Endometrial microvascular endothelial cells (primary cell): ENCODE measurements at regions not wholly inside any gene's neighbourhood (a gene's known extent, or its start where the extent isn't known, plus 50 kb on each side); places are given as distances from the start of the nearest gene placed in this dataset.
"Not testable (repeated sequence)": the region's sequence is repeated elsewhere in the genome, so short reads cannot be mapped to it uniquely, and the experiment has no call there.

Source experiments
- in situ Hi-C: cut with HindIII; loops from 2 replicates; pipeline ENCODE4 v1.10.0; 2017; ENCODE audit warnings: low sequenced_read_pairs, low pct_unique_long_range_greater_than_20kb; ENCODE audit errors: inconsistent ontology term

GRCh38 chr11:43168241-43168640 lies 143.6 kb upstream of the API5 start:
- in situ Hi-C loops, result not testable (repeated sequence)

DNA sequence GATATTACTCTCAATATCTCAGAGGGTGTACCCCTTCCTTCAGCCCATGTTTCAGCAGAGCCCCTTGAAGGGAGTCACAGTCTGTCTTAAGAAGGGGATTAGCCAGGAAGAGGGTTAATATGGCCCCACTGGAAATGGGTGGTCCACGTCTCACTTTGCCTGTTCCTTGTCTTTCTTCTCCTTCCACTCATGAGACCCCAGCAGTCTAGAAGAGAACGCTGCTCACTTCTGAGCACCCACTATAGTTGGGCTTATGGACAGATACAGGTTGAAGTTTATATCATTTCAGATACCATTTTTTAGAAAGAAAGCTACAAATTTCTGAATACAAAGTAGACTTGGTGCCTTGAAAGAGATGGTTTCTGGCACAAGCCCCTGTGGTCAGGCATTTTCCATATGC lies 139.3 kb upstream of the API5 start:
- in situ Hi-C loops, result no loop called here

GRCh38 chr11:43177975-43178374 lies 133.8 kb upstream of the API5 start:
- in situ Hi-C loops, result no loop called here

GRCh38 chr11:43194459-43194858 lies 117.3 kb upstream of the API5 start:
- in situ Hi-C loops, result not testable (repeated sequence)

DNA sequence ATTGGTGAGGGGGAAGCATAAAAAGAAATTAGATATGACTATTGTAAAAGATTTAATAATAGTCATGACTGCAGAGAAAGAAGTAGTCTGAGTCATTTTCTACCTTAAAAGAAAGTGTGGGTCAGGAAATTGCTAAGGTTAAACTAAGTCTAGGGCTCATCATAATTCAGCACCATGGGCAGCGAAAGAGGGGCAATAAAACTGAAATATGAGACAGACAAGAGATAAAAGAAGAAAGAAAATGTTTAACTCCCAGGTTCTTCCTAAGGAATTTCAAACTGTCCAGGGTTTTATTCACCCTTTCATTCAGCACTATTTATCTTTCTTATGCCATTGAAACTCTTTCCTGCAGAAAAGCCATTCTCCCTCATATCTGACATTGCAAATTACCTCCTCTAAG lies 114.4 kb upstream of the API5 start:
- in situ Hi-C loops, result no loop called here

DNA sequence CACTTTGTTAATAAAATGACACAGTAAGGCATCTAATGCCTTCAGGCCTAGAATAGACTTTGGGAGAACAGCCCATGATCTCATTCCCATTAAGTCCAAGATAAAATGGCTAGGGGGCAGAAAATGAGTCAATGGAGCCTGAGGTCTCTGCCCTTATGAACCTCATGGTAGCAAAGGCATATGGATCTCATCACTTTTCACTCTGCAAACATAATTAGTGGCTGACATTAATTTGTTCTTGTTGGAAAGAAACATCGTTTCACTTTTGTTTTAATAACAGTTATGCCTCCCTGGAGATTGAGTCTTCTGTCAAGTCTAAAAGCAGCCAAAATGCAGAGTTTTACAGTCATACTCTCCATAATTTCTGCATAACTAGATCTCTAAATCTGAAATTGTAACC lies 111.8 kb upstream of the API5 start:
- in situ Hi-C loops, result no loop called here

GRCh38 chr11:43212279-43212678 lies 99.5 kb upstream of the API5 start:
- in situ Hi-C loops, result no loop called here

DNA sequence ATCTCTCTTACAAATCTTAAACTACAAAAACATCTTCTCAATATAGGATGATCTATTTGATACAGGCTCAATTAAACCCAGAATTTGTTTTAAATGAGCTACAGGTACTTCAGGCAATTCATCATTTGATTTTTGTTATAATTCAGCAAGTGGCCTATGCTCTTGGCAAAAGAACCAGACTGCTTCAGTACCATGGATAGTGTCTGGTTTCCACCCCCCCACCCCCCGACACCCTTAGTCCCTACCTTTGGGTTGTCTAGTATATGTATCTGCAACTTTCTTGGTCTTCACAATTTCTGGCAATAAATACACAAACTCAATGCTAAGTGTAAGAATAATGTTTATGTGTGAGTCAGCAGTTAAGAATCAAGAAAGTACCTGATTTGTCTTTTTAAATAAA lies 97.3 kb upstream of the API5 start:
- in situ Hi-C loops, result no loop called here

GRCh38 chr11:43217849-43218248 lies 93.9 kb upstream of the API5 start:
- in situ Hi-C loops, result no loop called here

GRCh38 chr11:43222215-43222614 lies 89.6 kb upstream of the API5 start:
- in situ Hi-C loops, result no loop called here

DNA sequence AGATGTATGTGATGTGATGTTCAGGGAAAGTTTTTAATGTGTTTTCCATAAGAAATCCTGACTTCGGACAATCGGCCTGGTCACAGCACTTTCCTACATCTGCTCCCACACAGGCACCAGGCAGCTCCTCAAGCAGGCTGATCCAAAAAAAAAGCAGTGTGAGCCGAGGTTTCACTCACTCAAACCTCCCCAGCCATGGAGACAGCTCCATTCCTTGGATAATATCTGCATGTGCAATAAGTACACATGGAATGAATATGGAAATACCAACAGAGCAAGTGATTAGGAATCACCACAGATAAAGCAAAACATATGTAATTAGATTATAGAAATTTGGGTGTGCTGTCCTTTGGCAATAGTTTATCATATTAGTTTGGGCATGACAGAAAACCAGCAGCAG lies 88.8 kb upstream of the API5 start:
- in situ Hi-C loops, result no loop called here

GRCh38 chr11:43234881-43235280 lies 76.9 kb upstream of the API5 start:
- in situ Hi-C loops, result no loop called here

DNA sequence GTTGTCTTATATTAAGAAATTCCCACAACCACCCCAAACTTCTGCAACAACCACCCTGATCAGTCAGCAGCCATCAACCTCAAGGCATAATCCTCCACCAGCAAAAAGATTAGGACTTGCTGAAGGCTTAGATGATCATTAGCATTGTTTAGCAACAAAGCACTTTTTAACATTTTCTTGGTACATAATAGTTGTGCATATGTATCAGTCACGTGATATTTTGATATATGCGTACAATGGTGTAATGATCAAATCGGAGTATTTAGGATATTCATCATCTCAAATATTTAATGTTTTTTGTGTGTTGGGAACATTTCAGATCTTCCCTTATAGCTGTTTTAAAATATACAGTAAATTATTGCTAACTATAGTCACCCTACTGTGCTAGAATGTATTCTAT lies 73.5 kb upstream of the API5 start:
- in situ Hi-C loops, result no loop called here

DNA sequence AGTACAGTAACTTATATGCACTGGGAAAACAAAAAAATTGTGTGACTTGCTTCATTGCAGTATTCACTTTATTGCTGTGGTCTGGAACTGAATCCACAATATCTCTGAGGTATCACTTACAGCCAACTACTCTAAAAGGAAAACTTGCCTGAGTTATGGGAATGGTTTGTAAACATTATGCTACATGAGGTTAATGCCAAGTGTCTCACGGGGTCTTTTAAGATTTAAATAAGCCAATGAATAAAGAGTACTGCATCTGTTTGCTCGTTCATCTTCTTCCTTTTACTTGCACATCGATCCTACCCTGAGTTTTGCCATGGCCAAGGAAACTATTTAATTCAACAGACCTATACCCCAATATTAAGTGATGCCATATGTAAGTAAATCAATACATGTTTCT lies 72.0 kb upstream of the API5 start:
- in situ Hi-C loops, result no loop called here

DNA sequence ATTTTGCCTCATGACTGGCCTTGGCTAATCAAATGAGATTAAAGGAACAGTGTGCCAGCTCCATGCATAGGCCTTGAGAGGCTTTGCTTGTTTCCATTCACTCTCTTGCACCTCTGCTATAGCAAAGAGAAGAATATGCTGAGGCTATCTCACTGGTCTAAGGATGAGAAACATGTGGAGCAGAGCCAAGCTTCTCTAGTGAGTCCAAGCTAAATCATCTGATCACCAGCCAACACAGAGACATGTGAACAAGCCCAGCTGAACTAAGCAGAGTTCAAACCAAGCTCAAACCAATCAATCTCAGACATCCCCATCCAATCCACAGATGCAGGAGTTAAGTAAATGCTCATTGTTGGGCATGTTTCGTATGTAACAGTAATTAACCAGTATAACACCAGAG lies 69.4 kb upstream of the API5 start:
- in situ Hi-C loops, result no loop called here

DNA sequence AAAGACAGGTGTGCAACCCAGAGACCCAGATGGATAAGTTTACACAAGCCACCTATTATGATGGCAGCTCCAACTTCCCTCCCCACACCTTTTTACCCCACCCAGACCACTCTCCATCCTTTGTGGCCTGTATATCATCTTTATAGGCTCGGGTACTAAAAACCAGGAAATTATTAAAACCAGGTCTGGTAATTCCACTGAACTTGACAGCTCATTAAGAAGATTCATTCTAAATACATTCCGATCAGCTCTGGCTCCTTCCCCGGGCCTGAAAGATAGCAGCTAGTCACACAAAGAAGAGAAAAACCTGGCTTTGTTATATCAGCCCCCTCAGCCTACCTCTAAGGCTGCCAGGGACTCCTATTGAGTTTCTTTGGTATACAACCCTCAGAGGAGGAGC lies 67.9 kb upstream of the API5 start:
- in situ Hi-C loops, result no loop called here

GRCh38 chr11:43245466-43245865 lies 66.3 kb upstream of the API5 start:
- in situ Hi-C loops, result no loop called here

GRCh38 chr11:43250309-43250708 lies 61.5 kb upstream of the API5 start:
- in situ Hi-C loops, result no loop called here

DNA sequence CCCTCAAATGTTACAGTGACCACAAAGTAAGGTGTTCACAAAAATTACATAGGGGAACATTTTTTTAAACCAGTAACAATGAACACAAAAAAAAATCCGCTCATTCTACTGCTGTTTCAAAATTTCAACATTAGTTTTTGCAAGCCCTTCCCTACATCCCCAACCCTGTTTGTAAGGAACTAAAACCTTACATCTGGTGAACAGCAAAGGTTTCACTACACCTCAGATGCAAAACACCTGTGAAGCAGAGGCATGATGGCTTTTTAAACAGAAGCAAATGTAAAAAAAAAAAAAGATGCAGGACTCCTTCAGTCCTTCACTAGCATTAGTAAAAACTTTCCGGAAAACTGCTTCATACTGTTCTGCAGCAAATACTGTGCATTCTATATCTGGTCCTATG lies 50.0 kb upstream of the API5 start:
- in situ Hi-C loops, result no loop called here
